ENCODE measurements at regions not wholly inside any gene's neighbourhood (a gene's known extent, or its start where the extent isn't known, plus 50 kb on each side); places are given as distances from the start of the nearest gene placed in this dataset.

- Histone ChIP-seq H3F3A (ENCODE audit: low read depth) (no peaks in the 10 kb centered on the region), H2AFZ (replicated peaks) (no peak overlapping the region), H3K4me3 (no peak overlapping the region), H3K27me3 (no peaks in the 10 kb centered on the region), H3K4me2 (no peak overlapping the region), H3K4me1 (no peaks in the 10 kb centered on the region), H3K27ac (no peak overlapping the region), H3K9me3 (ENCODE audit: low read depth) (peaks cover 17% of the 10 kb centered on the region), H3K36me3 (peaks cover 11% of the 10 kb centered on the region), H3K79me2 (ENCODE audit: low read depth) (no peaks in the 10 kb centered on the region), H3K9ac (no peak overlapping the region), H4K20me1 (ENCODE audit: low read depth) (no peaks in the 10 kb centered on the region)
- Mint-ChIP-seq H3K27ac (no peak overlapping the region), H3K9me3 (peaks cover 17% of the 10 kb centered on the region), H3K4me3 (no peak overlapping the region), H3K27me3 (ENCODE audit: insufficient read depth, low read depth) (peaks cover 2% of the 10 kb centered on the region), H3K36me3 (peaks cover 3% of the 10 kb centered on the region), H3K4me1 (no peaks in the 10 kb centered on the region)
- no peak for DNase-seq (ENCODE audit: low spot score)
- no peak for TF ChIP-seq EZH2phosphoT487 (IDR thresholded peaks at IDR 0.05)
- no peak for TF ChIP-seq CTCF (IDR thresholded peaks at IDR 0.05)
- no peak for TF ChIP-seq EZH2 (IDR thresholded peaks at IDR 0.05)
Observed at GRCh38 chr4:155120536-155120935, 87.9 kb upstream of the NPY2R start.

- Histone ChIP-seq H3K9me3 (ENCODE audit: low read depth) (peaks cover 17% of the 10 kb centered on the region), H3K36me3 (peaks cover 11% of the 10 kb centered on the region), H3F3A (ENCODE audit: low read depth) (no peaks in the 10 kb centered on the region), H3K79me2 (ENCODE audit: low read depth) (no peaks in the 10 kb centered on the region), H2AFZ (replicated peaks) (no peak overlapping the region), H3K4me3 (no peak overlapping the region), H3K9ac (no peak overlapping the region), H3K4me2 (no peak overlapping the region), H3K27ac (no peak overlapping the region), H3K27me3 (no peaks in the 10 kb centered on the region), H4K20me1 (ENCODE audit: low read depth) (no peaks in the 10 kb centered on the region), H3K4me1 (no peaks in the 10 kb centered on the region)
- no peak overlapping the region for H3K27ac Mint-ChIP-seq
- H3K36me3 Mint-ChIP-seq, result peaks cover 3% of the 10 kb centered on the region
- no peak overlapping the region for H3K4me3 Mint-ChIP-seq
- no peak for DNase-seq (ENCODE audit: low spot score)
- no peaks in the 10 kb centered on the region for H3K4me1 Mint-ChIP-seq
- TF ChIP-seq EZH2phosphoT487 (IDR thresholded peaks at IDR 0.05), result no peak
- TF ChIP-seq CTCF (IDR thresholded peaks at IDR 0.05), result no peak
- TF ChIP-seq EZH2 (IDR thresholded peaks at IDR 0.05), result no peak
- peaks cover 2% of the 10 kb centered on the region for H3K27me3 Mint-ChIP-seq (ENCODE audit: insufficient read depth, low read depth)
- peaks cover 13% of the 10 kb centered on the region for H3K9me3 Mint-ChIP-seq
Observed at GRCh38 chr4:155122382-155122781, 86.1 kb upstream of the NPY2R start.

- Mint-ChIP-seq H3K4me1 (peaks cover 3% of the 10 kb centered on the region), H3K27ac (no peak overlapping the region), H3K27me3 (ENCODE audit: insufficient read depth, low read depth) (peaks cover 2% of the 10 kb centered on the region), H3K9me3 (peaks cover 5% of the 10 kb centered on the region), H3K4me3 (no peak overlapping the region), H3K36me3 (no peaks in the 10 kb centered on the region)
- TF ChIP-seq EZH2 (IDR thresholded peaks at IDR 0.05) (no peak), CTCF (IDR thresholded peaks at IDR 0.05) (no peak), EZH2phosphoT487 (IDR thresholded peaks at IDR 0.05) (no peak)
- Histone ChIP-seq H3K36me3 (no peaks in the 10 kb centered on the region), H3K4me1 (no peaks in the 10 kb centered on the region), H3K4me2 (no peak overlapping the region), H4K20me1 (ENCODE audit: low read depth) (no peaks in the 10 kb centered on the region), H3K79me2 (ENCODE audit: low read depth) (no peaks in the 10 kb centered on the region), H3K27me3 (no peaks in the 10 kb centered on the region), H3K9ac (no peak overlapping the region), H3K4me3 (no peak overlapping the region), H3F3A (ENCODE audit: low read depth) (no peaks in the 10 kb centered on the region), H3K27ac (no peak overlapping the region), H3K9me3 (ENCODE audit: low read depth) (no peaks in the 10 kb centered on the region), H2AFZ (replicated peaks) (no peak overlapping the region)
- DNase-seq (ENCODE audit: low spot score), result no peak
Observed at GRCh38 chr4:155134136-155134535, 74.3 kb upstream of the NPY2R start.
